Small intestine (tissue), 7 donors: ENCODE measurements at regions not wholly inside any gene's neighbourhood (a gene's known extent, or its start where the extent isn't known, plus 50 kb on each side); places are given as distances from the start of the nearest gene placed in this dataset.

Experiments used
- DNase-seq, 2 donors: peaks; one replicate each; pipeline versions ENCODE4 v3.0.0 to v3.0.0-alpha.2; 2013
- FAIRE-seq: peaks from 2 replicates; lab custom pipeline; 2012; peaks lifted over from hg19 to GRCh38; lab: Jason Lieb, UNC
- H3K27ac ChIP-seq, 3 donors: one replicate each; pipeline ENCODE4 v1.5.1; 2013; ENCODE audit warnings: low read length in 2 of 3, mild to moderate bottlenecking in 2 of 3, control low read depth in 1 of 3, inconsistent platforms in 1 of 3, low read depth in 1 of 3, moderate library complexity in 1 of 3
- H3K27me3 ChIP-seq, 3 donors: one replicate each; pipeline ENCODE4 v1.6.1; 2013; ENCODE audit warnings: low read length in 3 of 3, inconsistent platforms in 1 of 3; ENCODE audit not compliant: control insufficient read depth in 3 of 3, insufficient read depth in 3 of 3
- H3K36me3 ChIP-seq, 3 donors: one replicate each; pipeline ENCODE4 v1.6.1; 2013; ENCODE audit warnings: low read length in 3 of 3, inconsistent platforms in 1 of 3, low read depth in 1 of 3, mild to moderate bottlenecking in 1 of 3, moderate library complexity in 1 of 3; ENCODE audit not compliant: control insufficient read depth in 3 of 3, insufficient read depth in 2 of 3
- H3K4me1 ChIP-seq, 3 donors: one replicate each; pipeline ENCODE4 v1.6.1; 2013; ENCODE audit warnings: low read length in 2 of 3, inconsistent platforms in 1 of 3, low read depth in 1 of 3, mild to moderate bottlenecking in 1 of 3, moderate library complexity in 1 of 3; ENCODE audit not compliant: control insufficient read depth in 3 of 3, insufficient read depth in 2 of 3
- H3K4me3 ChIP-seq, 3 donors: one replicate each; pipeline ENCODE4 v1.5.1; 2013; ENCODE audit warnings: low read length in 3 of 3, control low read depth in 1 of 3, inconsistent platforms in 1 of 3, low read depth in 1 of 3, mild to moderate bottlenecking in 1 of 3, moderate library complexity in 1 of 3
- H3K9me3 ChIP-seq, 2 donors: one replicate each; pipeline ENCODE4 v1.6.1; 2013; ENCODE audit warnings: low read depth in 1 of 2, low read length in 1 of 2; ENCODE audit not compliant: control insufficient read depth in 2 of 2, insufficient read depth in 1 of 2
- WGBS, 3 donors: extraction: QIAGEN DNeasy Blood & Tissue Kit; methylation state at CpG; one replicate each; pipeline ENCODE4 v1.1.7; 2013; 5-methylcytosine and 5-hydroxymethylcytosine counted together
- donor health status: healthy with polysubstance abuse.
- donor health status: control.
- donor health status: control.
- donor health status: Bipolar disorder and iron deficiency.
- donor health status: healthy.

- no peak for DNase-seq
- H3K9me3 ChIP-seq: no peaks in the 10 kb centered on the region
- H3K27me3 ChIP-seq: no peaks in the 10 kb centered on the region
- WGBS, 3 donors: 88 to 92% (median 90%) methylated on average over 3 of the region's 3 CpGs
- H3K36me3 ChIP-seq: no peaks in the 10 kb centered on the region
- no peaks in the 10 kb centered on the region for H3K4me1 ChIP-seq
- no peak overlapping the region for H3K27ac ChIP-seq
- no peak overlapping the region for H3K4me3 ChIP-seq
- FAIRE-seq: no peak
Observed at GRCh38 chr12:19591951-19592350, 152.7 kb downstream of the AEBP2 start.

- 79 to 95% (median 88%) methylated on average over 2 of the region's 2 CpGs for WGBS, 3 donors
- no peak for FAIRE-seq
Observed at GRCh38 chr12:19596434-19597166, 157.3 kb downstream of the AEBP2 start.

GRCh38 chr12:19597167-19598026, 158.1 kb downstream of the AEBP2 start:
- no peak for FAIRE-seq
- Histone ChIP-seq H3K4me3 (no peak overlapping the region), H3K36me3 (no peaks in the 10 kb centered on the region), H3K27ac (no peak overlapping the region), H3K27me3 (no peaks in the 10 kb centered on the region), H3K4me1 (no peaks in the 10 kb centered on the region), H3K9me3 (no peaks in the 10 kb centered on the region)
- no peak for DNase-seq
- WGBS, 3 donors: 75 to 80% (median 78%) methylated on average over 10 of the region's 10 CpGs

More at GRCh38 chr12:19596434-19597166, 157.3 kb downstream of the AEBP2 start:
- Histone ChIP-seq H3K4me1 (no peaks in the 10 kb centered on the region), H3K36me3 (no peaks in the 10 kb centered on the region), H3K27me3 (no peaks in the 10 kb centered on the region), H3K27ac (no peak overlapping the region), H3K4me3 (no peak overlapping the region), H3K9me3 (no peaks in the 10 kb centered on the region)
- no peak for DNase-seq

GRCh38 chr12:19605720-19606119, 166.4 kb downstream of the AEBP2 start:
- no peaks in the 10 kb centered on the region for H3K27me3 ChIP-seq
- no peak overlapping the region for H3K4me3 ChIP-seq
- FAIRE-seq: no peak
- no peak overlapping the region for H3K27ac ChIP-seq
- no peak for DNase-seq
- H3K4me1 ChIP-seq: no peaks in the 10 kb centered on the region
- H3K9me3 ChIP-seq: no peaks in the 10 kb centered on the region
- WGBS, 3 donors: 90 to 94% (median 93%) methylated on average over 7 of the region's 7 CpGs
- H3K36me3 ChIP-seq: no peaks in the 10 kb centered on the region

- Histone ChIP-seq H3K27ac (no peak overlapping the region), H3K36me3 (no peaks in the 10 kb centered on the region), H3K4me3 (no peak overlapping the region), H3K4me1 (no peaks in the 10 kb centered on the region), H3K27me3 (no peaks in the 10 kb centered on the region), H3K9me3 (no peaks in the 10 kb centered on the region)
- FAIRE-seq (no peak), DNase-seq (no peak)
- WGBS, 3 donors: 9 to 29% (median 19%) methylated on average over 1 of the region's 1 CpG
Observed at GRCh38 chr12:19608039-19608438, 168.7 kb downstream of the AEBP2 start.

GRCh38 chr12:19613051-19613535, 173.8 kb downstream of the AEBP2 start:
- FAIRE-seq: no peak
- Histone ChIP-seq H3K4me3 (no peak overlapping the region), H3K27me3 (no peaks in the 10 kb centered on the region), H3K9me3 (no peaks in the 10 kb centered on the region), H3K4me1 (no peaks in the 10 kb centered on the region), H3K36me3 (no peaks in the 10 kb centered on the region), H3K27ac (no peak overlapping the region)
- 76 to 80% (median 78%) methylated on average over 6 of the region's 6 CpGs for WGBS, 3 donors
- no peak for DNase-seq

GRCh38 chr12:19614601-19615383, 175.5 kb downstream of the AEBP2 start:
- FAIRE-seq (no peak), DNase-seq (no peak)
- Histone ChIP-seq H3K4me3 (no peak overlapping the region), H3K27me3 (no peaks in the 10 kb centered on the region), H3K4me1 (no peaks in the 10 kb centered on the region), H3K36me3 (no peaks in the 10 kb centered on the region), H3K9me3 (no peaks in the 10 kb centered on the region), H3K27ac (no peak overlapping the region)
- WGBS, 3 donors: 50 to 68% (median 50%) methylated on average over 6 of the region's 6 CpGs

- Histone ChIP-seq H3K36me3 (no peaks in the 10 kb centered on the region), H3K27me3 (no peaks in the 10 kb centered on the region), H3K4me3 (no peak overlapping the region), H3K27ac (no peak overlapping the region), H3K9me3 (no peaks in the 10 kb centered on the region), H3K4me1 (no peaks in the 10 kb centered on the region)
- DNase-seq (no peak), FAIRE-seq (no peak)
Observed at GRCh38 chr12:19615384-19615725, 176.1 kb downstream of the AEBP2 start.
